Peyer's patch (tissue), 4 donors: ENCODE measurements at regions not wholly inside any gene's neighbourhood (a gene's known extent, or its start where the extent isn't known, plus 50 kb on each side); places are given as distances from the start of the nearest gene placed in this dataset.

Source experiments
- POLR2A ChIP-seq, 2 donors: fragments of 450-650 bp; IDR thresholded peaks; one replicate each; pipeline ENCODE4 v1.5.1; 2017; ENCODE audit warnings: antibody characterized with exemption in 2 of 2, mild to moderate bottlenecking in 2 of 2, moderate library complexity in 2 of 2
- TF ChIP-seq, protein P1 (sequence below), 6 experiments: fragments of 450-650 bp in 4 of 6; fragments of 200-600 bp in 2 of 6; sonication (generic) in 1 of 6; IDR thresholded peaks; one replicate each; pipeline ENCODE4 v1.5.1; 2017 to 2019; ENCODE audit warnings: antibody characterized with exemption in 6 of 6, mild to moderate bottlenecking in 3 of 6, moderate library complexity in 1 of 6

DNA sequence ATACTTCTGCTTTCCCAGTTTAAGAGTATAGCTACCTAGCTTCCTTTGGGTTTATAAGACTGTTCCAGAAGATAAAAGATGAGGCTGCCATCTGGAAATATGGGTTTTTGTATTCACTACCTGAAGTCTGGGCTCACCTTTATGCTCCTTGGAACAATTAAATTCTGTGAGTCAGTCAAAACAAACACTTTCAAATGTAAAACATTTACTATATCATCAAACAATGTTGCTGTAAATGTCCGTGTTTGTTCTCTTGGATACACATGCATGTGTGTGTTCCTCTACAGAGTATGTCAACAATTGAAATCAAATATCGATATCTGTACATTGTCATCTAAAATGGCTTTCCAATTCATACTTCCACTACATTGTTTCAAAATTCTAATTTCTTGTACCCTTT, 525.6 kb downstream of the MDFIC start:
- TF ChIP-seq, protein P1, sequence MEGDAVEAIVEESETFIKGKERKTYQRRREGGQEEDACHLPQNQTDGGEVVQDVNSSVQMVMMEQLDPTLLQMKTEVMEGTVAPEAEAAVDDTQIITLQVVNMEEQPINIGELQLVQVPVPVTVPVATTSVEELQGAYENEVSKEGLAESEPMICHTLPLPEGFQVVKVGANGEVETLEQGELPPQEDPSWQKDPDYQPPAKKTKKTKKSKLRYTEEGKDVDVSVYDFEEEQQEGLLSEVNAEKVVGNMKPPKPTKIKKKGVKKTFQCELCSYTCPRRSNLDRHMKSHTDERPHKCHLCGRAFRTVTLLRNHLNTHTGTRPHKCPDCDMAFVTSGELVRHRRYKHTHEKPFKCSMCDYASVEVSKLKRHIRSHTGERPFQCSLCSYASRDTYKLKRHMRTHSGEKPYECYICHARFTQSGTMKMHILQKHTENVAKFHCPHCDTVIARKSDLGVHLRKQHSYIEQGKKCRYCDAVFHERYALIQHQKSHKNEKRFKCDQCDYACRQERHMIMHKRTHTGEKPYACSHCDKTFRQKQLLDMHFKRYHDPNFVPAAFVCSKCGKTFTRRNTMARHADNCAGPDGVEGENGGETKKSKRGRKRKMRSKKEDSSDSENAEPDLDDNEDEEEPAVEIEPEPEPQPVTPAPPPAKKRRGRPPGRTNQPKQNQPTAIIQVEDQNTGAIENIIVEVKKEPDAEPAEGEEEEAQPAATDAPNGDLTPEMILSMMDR (IDR thresholded peaks at IDR 0.05): no peak
- no peak for TF ChIP-seq POLR2A (IDR thresholded peaks at IDR 0.05)
